ENCODE measurements at regions not wholly inside any gene's neighbourhood (a gene's known extent, or its start where the extent isn't known, plus 50 kb on each side); places are given as distances from the start of the nearest gene placed in this dataset.

- TF ChIP-seq CTCF (IDR thresholded peaks at IDR 0.05) (no peak), POLR2A (IDR thresholded peaks at IDR 0.05) (no peak)
Observed at GRCh38 chr4:171433674-171434073, 379.5 kb upstream of the GALNTL6 start.

Data from esophagus squamous epithelium (tissue), 4 donors.